HG03196 (cell line): ENCODE measurements at regions not wholly inside any gene's neighbourhood (a gene's known extent, or its start where the extent isn't known, plus 50 kb on each side); places are given as distances from the start of the nearest gene placed in this dataset.
A peak's percentile ranks its signal among the peaks of the same experiment; 100 is the strongest.

Source experiments
- ATAC-seq: cut with Tn5 transposase; IDR thresholded peaks from one replicate; pipeline ENCODE4 v1.9.1; 2021; ENCODE audit not compliant: unreplicated experiment

- ATAC-seq, result no peak
These were observed 83.9 kb upstream of the MTNR1B start for GRCh38 chr11:92885600-92885999.

GRCh38 chr11:92886243-92886905, 83.1 kb upstream of the MTNR1B start:
- peak; percentile 58 for ATAC-seq

- no peak for ATAC-seq
These were observed 80.8 kb upstream of the MTNR1B start for GRCh38 chr11:92888696-92889095.

GRCh38 chr11:92890846-92891245, 78.6 kb upstream of the MTNR1B start:
- ATAC-seq, result no peak

DNA sequence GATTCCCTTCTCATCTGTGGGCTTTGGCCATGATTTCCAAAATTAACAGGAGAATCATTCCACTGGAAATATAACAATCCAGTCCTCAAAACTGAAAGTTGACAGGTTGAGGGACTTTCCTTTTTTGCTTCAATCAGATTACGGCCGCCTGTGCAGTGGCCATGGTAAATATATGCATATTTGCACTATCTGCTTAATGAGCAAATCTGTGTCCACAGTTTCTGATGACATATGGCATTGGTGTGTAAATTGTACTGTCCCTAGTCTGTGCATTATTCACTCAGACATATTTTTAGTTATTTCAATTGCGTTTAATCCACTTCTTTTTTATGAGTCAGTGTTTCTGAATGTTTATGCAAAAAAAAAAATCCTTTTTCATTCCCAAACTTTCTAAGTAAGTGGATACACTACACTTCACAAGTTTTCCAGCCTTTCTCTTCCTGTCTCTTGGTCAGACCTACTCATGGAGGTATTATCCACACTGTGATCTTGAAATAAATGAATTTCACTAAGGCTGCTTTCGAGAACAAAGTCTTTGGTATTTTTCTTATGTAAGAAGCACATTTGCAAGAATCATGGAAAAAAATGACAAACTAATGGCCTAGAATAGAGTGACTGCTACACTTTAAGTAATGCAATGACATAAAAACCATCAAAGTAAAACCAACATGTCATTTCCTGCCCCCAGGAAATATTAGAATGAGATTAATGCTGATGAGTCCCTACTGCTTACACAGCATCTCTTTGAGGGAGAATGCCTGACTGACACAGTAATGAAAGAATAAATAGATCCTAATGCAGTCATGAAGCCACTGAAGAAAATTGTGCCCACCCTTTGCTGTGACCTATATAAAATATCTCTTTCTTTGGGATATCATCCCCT, 76.4 kb upstream of the MTNR1B start:
- no peak for ATAC-seq

DNA sequence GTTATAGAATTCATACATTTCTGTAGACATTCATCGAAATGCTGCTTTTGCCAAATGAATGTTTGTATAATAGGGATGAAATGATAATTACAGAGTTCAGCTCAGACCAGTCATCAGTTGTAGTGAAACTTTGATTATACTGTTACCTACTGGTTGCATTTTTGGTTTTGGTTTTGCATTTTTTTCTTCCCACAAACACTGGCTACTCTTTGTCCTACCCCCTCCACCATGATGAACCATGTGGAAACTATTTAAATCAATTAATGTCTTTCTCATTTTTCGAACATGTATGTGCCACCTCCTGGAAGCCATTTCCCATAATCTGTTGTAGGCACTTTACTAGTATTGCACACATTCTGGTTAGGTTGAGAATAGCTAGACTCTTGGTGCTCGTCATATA, 75.3 kb upstream of the MTNR1B start:
- no peak for ATAC-seq

DNA sequence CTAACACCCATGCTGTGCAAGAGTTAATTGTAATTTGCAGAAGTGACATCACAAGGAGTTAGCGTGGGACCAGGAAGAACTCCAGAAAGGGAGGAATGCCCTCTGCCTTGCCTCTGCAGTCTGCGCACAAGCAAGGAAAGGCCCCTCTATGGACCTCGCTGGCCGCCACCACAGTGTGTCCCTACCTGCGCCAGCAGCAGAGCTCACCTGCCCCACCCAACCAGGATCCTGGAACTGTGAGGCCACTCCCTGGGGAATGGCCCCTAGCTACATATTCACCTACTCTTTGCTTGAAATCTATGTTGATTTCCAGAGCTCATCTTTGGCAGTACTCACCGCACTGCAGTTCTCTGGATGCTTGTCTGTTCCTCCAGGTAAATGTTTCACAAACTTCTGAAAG, 72.0 kb upstream of the MTNR1B start:
- no peak for ATAC-seq

DNA sequence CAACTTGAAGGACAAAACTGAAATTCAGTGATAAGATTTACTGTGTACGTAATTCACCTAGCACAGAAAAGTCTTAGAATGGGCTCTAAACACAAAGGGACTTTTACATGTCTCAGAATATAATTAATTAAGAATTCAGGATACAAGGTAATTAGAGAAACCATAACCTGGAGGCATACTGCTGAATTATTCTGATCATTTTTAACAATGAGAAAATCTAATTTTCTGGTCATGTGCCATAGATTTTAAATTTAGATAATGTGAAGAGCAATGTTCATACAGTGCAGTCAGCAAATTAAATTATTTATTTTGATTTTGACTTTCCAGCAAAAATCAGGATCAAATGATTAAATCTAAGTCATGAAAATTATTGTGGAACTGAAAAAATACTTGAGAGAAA, 67.0 kb upstream of the MTNR1B start:
- no peak for ATAC-seq

- ATAC-seq, result no peak
These were observed 61.8 kb upstream of the MTNR1B start for GRCh38 chr11:92907671-92908070.

GRCh38 chr11:92909214-92909613, 60.2 kb upstream of the MTNR1B start:
- no peak for ATAC-seq

GRCh38 chr11:92911478-92911877, 58.0 kb upstream of the MTNR1B start:
- no peak for ATAC-seq

- ATAC-seq, result no peak
These were observed 53.9 kb upstream of the MTNR1B start for GRCh38 chr11:92915551-92915950.

- ATAC-seq, result no peak
These were observed 53.2 kb upstream of the MTNR1B start for GRCh38 chr11:92916299-92916698.

GRCh38 chr11:92917927-92918326, 51.5 kb upstream of the MTNR1B start:
- no peak for ATAC-seq

DNA sequence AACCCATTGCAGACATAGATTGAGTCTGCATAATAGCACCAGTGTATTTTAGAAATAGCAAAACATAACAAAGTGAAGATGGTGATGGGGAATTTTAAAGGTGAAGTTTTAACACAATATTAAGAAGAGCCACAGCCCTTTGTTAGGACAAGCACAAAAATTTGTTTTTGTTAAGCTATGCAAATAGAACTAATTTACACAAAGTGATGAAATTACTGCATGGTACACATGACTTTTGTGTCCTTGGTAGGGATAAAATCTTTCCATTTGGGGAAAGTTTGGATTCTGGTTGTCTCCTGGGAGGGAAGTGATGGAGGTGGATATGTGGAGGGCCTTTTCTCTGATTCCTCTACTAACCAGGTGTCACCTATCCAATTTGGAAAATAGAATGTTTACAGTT, 50.4 kb upstream of the MTNR1B start:
- no peak for ATAC-seq
